Small intestine (tissue), 7 donors: ENCODE measurements at regions not wholly inside any gene's neighbourhood (a gene's known extent, or its start where the extent isn't known, plus 50 kb on each side); places are given as distances from the start of the nearest gene placed in this dataset.
"Not testable (repeated sequence)": the region's sequence is repeated elsewhere in the genome, so short reads cannot be mapped to it uniquely, and the experiment has no call there.

Source experiments
- DNase-seq, 2 donors: peaks; one replicate each; pipeline versions ENCODE4 v3.0.0 to v3.0.0-alpha.2; 2013
- FAIRE-seq: peaks from 2 replicates; lab custom pipeline; 2012; peaks lifted over from hg19 to GRCh38; lab: Jason Lieb, UNC
- H3K27ac ChIP-seq, 3 donors: one replicate each; pipeline ENCODE4 v1.5.1; 2013; ENCODE audit warnings: low read length in 2 of 3, mild to moderate bottlenecking in 2 of 3, control low read depth in 1 of 3, inconsistent platforms in 1 of 3, low read depth in 1 of 3, moderate library complexity in 1 of 3
- H3K27me3 ChIP-seq, 3 donors: one replicate each; pipeline ENCODE4 v1.6.1; 2013; ENCODE audit warnings: low read length in 3 of 3, inconsistent platforms in 1 of 3; ENCODE audit not compliant: control insufficient read depth in 3 of 3, insufficient read depth in 3 of 3
- H3K36me3 ChIP-seq, 3 donors: one replicate each; pipeline ENCODE4 v1.6.1; 2013; ENCODE audit warnings: low read length in 3 of 3, inconsistent platforms in 1 of 3, low read depth in 1 of 3, mild to moderate bottlenecking in 1 of 3, moderate library complexity in 1 of 3; ENCODE audit not compliant: control insufficient read depth in 3 of 3, insufficient read depth in 2 of 3
- H3K4me1 ChIP-seq, 3 donors: one replicate each; pipeline ENCODE4 v1.6.1; 2013; ENCODE audit warnings: low read length in 2 of 3, inconsistent platforms in 1 of 3, low read depth in 1 of 3, mild to moderate bottlenecking in 1 of 3, moderate library complexity in 1 of 3; ENCODE audit not compliant: control insufficient read depth in 3 of 3, insufficient read depth in 2 of 3
- H3K4me3 ChIP-seq, 3 donors: one replicate each; pipeline ENCODE4 v1.5.1; 2013; ENCODE audit warnings: low read length in 3 of 3, control low read depth in 1 of 3, inconsistent platforms in 1 of 3, low read depth in 1 of 3, mild to moderate bottlenecking in 1 of 3, moderate library complexity in 1 of 3
- H3K9me3 ChIP-seq, 2 donors: one replicate each; pipeline ENCODE4 v1.6.1; 2013; ENCODE audit warnings: low read depth in 1 of 2, low read length in 1 of 2; ENCODE audit not compliant: control insufficient read depth in 2 of 2, insufficient read depth in 1 of 2
- WGBS, 3 donors: extraction: QIAGEN DNeasy Blood & Tissue Kit; methylation state at CpG; one replicate each; pipeline ENCODE4 v1.1.7; 2013; 5-methylcytosine and 5-hydroxymethylcytosine counted together
- donor health status: healthy with polysubstance abuse.
- donor health status: control.
- donor health status: control.
- donor health status: Bipolar disorder and iron deficiency.
- donor health status: healthy.

DNA sequence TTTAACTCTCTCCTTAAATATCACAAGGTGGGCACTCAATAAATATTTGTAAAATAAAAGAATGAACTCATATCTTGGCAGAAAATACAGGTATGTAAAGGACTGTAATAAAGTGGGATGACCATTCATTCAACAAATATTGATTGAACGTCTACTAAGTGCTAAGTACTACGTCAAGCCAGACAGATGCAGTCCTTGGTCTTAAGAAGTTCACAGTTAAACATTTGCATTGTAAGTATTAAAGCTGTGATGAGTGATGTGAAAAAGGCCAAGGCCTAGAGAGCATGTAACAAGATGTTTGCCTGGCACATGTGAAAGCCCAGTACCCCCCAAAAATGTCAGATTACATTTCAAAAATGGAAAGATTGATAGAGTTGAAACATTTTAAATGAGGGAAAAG lies 130.1 kb upstream of the TMEM170B start:
- Histone ChIP-seq H3K4me1 (no peaks in the 10 kb centered on the region), H3K27me3 (no peaks in the 10 kb centered on the region), H3K36me3 (no peaks in the 10 kb centered on the region), H3K27ac (no peak overlapping the region), H3K9me3 (no peaks in the 10 kb centered on the region), H3K4me3 (no peak overlapping the region)
- FAIRE-seq (no peak), DNase-seq (no peak)
- 89 to 94% (median 91%) methylated on average over 2 of the region's 2 CpGs for WGBS, 3 donors

DNA sequence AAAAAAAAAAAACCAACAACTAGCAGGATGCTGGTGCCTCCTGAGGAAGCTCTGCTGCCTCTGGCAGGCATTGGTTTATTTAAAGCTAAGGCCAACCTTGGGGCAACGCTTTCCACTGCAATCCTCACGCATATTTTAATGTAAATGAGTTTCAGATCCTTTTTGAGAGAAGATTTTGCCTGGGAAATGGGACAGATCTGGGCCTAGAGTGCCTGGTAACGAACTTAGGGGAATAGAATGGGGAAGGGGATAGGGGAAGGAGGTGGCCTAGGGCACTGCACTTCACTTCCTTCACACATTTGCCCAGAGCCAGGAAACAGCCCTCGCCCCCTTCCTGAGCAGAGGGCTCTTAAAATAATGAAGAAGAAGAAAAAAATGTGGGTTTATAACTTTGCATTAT lies 132.7 kb upstream of the TMEM170B start:
- 59 to 86% (median 85%) methylated on average over 4 of the region's 4 CpGs for WGBS, 3 donors
- DNase-seq = no peak
- Histone ChIP-seq H3K36me3 (no peaks in the 10 kb centered on the region), H3K27ac (no peak overlapping the region), H3K9me3 (no peaks in the 10 kb centered on the region), H3K4me3 (no peak overlapping the region), H3K27me3 (no peaks in the 10 kb centered on the region), H3K4me1 (no peaks in the 10 kb centered on the region)
- no peak for FAIRE-seq

DNA sequence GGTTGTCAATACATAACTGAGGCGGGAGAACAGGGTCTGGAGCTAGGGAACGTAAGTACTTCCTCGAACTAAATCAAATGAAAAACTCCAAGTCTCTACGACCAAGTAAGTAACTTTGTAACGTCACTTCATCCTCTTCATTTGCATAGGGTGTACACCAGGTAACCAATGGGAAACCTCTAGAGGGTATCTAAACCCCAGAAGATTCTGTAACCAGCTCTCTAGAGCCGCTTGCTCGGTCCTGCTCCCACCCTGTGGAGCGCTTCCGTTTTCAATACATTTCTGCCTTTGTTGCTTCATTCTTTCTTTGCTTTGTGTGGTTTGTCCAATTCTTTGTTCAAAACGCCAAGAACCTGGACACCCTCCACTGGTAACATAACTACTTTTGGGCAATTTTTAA lies 133.5 kb upstream of the TMEM170B start:
- Histone ChIP-seq H3K36me3 (no peaks in the 10 kb centered on the region), H3K9me3 (no peaks in the 10 kb centered on the region), H3K27me3 (no peaks in the 10 kb centered on the region), H3K27ac (no peak overlapping the region), H3K4me1 (peaks cover 0 to 2% (median 0%) of the 10 kb centered on the region in 3 donors), H3K4me3 (no peak overlapping the region)
- no peak for FAIRE-seq
- WGBS, 3 donors = 93 to 94% (median 93%) methylated on average over 10 of the region's 10 CpGs
- DNase-seq = no peak

- WGBS, 3 donors = 92 to 94% (median 94%) methylated on average over 11 of the region's 11 CpGs
- Histone ChIP-seq H3K36me3 (no peaks in the 10 kb centered on the region), H3K27ac (no peak overlapping the region), H3K9me3 (no peaks in the 10 kb centered on the region), H3K4me3 (no peak overlapping the region), H3K4me1 (peaks cover 0 to 7% (median 0%) of the 10 kb centered on the region in 3 donors), H3K27me3 (no peaks in the 10 kb centered on the region)
- DNase-seq (no peak), FAIRE-seq (no peak)
These were observed 134.4 kb upstream of the TMEM170B start for GRCh38 chr6:11403035-11403601.

DNA sequence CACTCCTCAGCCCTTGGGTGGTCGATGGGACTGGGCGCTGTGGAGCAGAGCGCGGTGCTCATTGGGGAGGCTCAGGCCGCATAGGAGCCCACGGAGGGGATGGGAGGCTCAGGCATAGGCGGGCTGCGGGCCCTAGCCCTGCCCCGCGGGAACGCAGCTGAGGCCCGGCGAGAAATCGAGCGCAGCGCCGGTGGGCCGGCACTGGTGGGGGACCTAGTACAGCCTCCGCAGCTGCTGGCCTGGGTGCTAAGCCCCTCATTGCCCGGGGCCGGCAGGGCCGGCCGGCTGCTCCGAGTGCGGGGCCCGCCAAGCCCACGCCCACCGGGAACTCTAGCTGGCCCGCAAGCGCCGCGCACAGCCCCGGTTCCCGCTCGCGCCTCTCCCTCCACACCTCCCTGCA lies 135.0 kb upstream of the TMEM170B start:
- H3K4me1 ChIP-seq = peaks cover 0 to 13% (median 0%) of the 10 kb centered on the region in 3 donors
- WGBS, 3 donors = 96 to 98% (median 97%) methylated on average over 29 to 36 of the region's 36 CpGs
- not testable (repeated sequence) for FAIRE-seq, H3K27ac ChIP-seq, H3K27me3 ChIP-seq, H3K36me3 ChIP-seq, H3K4me3 ChIP-seq, DNase-seq, H3K9me3 ChIP-seq

DNA sequence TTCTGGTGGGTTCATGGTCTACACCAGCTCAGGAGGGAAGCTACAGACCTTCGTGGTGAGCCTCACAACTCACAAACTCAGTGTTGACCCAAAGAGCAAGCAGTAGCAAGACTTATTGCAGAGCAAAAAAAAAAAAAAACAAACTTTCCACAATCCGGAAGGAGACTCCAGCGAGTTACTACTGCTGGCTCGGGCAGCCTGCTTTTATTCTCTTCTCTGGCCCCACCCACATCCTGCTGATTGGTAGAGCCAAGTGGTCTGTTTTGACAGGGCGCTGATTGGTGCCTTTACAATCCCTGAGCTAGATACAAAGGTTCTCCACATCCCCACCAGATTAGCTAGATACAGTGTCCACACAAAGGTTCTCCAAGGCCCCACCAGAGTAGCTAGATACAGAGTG lies 135.6 kb upstream of the TMEM170B start:
- not testable (repeated sequence) for H3K36me3 ChIP-seq, H3K27ac ChIP-seq, H3K4me3 ChIP-seq, H3K9me3 ChIP-seq, H3K27me3 ChIP-seq, DNase-seq, FAIRE-seq
- H3K4me1 ChIP-seq = peaks cover 0 to 13% (median 0%) of the 10 kb centered on the region in 3 donors
- WGBS, 3 donors = 82 to 91% (median 91%) methylated on average over 5 of the region's 5 CpGs

GRCh38 chr6:11398451-11399326 lies 138.9 kb upstream of the TMEM170B start:
- peak; percentile 69 to 91 for DNase-seq
- H3K9me3 ChIP-seq = no peaks in the 10 kb centered on the region
- peaks cover 0 to 13% (median 0%) of the 10 kb centered on the region in 3 donors for H3K4me1 ChIP-seq
- FAIRE-seq = no peak
- WGBS, 3 donors = 26 to 62% (median 41%) methylated on average over 6 of the region's 6 CpGs
- H3K27me3 ChIP-seq = no peaks in the 10 kb centered on the region
- H3K36me3 ChIP-seq = no peaks in the 10 kb centered on the region
- H3K4me3 ChIP-seq = no peak overlapping the region
- H3K27ac ChIP-seq = peak overlapping the region; percentile 33 to 82 (median 37)

GRCh38 chr6:11397622-11398450 lies 139.7 kb upstream of the TMEM170B start:
- no peak for FAIRE-seq
- Histone ChIP-seq H3K9me3 (no peaks in the 10 kb centered on the region), H3K4me1 (peaks cover 0 to 16% (median 0%) of the 10 kb centered on the region in 3 donors), H3K4me3 (no peak overlapping the region), H3K27ac (peak overlapping the region in 2 of 3 donors; percentile 37 to 82), H3K27me3 (no peaks in the 10 kb centered on the region), H3K36me3 (no peaks in the 10 kb centered on the region)
- 89 to 96% (median 94%) methylated on average over 5 of the region's 5 CpGs for WGBS, 3 donors
- DNase-seq = no peak
